Mucosa of gallbladder (tissue), 1 donor: ENCODE measurements at regions not wholly inside any gene's neighbourhood (a gene's known extent, or its start where the extent isn't known, plus 50 kb on each side); places are given as distances from the start of the nearest gene placed in this dataset.
"Not testable (repeated sequence)": the region's sequence is repeated elsewhere in the genome, so short reads cannot be mapped to it uniquely, and the experiment has no call there.

Experiments used
- DNase-seq: peaks from one replicate; pipeline ENCODE4 v3.0.0-alpha.2; 2020; ENCODE audit warnings: low spot score
- donor health status: DM: no; HTN: no; CAD: no.

DNA sequence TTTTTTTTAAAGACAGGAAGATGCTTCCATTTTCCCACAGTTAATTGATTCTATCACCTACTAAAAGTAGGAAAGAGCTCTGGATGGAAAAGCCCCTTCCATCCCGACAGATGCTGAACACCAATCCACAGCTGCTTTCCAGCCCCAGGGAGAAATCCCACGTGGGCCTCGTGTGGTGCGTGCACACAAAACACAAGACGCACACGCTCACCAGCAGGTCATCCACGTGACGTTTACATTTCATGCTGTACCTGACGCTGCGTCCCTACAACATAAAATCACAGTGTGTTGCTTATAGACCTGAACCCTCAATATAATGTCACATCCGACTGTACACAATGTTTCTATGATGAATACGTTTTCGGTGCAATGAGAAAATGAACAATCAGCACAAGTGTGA, 50.2 kb upstream of the DACT2 start:
- no peak for DNase-seq

DNA sequence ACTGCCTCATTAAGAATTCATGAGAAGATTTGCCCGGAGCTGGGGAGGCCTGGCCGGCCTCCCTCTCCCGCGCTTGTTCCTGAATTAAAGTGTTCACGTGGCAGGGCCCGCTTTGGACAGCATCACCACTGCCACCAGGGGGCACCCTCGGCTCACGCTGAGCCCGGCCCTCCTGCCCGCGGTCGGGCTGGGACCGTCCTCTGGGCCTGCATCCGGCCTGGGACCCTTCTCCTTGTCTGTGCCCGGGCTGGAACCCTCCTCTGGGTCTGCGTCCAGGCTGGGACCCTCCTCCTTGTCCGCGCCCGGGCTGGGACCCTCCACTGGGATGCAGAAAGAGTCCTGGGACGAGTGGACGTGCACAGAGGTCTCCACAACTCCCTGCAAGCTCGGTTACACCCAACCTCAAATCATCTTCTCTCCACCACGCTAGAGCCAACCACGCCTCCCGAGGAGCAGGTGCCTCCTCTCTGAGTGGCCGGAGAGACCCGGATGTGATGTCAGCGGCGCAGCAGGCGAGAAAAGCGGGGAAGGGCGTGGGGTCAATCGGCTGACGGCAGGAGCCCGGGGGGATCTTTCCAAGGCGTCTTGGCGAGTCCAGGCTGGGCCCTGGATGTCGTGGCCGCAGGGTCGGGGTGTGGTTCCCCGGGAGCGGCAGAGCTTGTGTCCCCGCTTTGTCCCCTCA, 50.9 kb upstream of the DACT2 start:
- peak; percentile 72 for DNase-seq

DNA sequence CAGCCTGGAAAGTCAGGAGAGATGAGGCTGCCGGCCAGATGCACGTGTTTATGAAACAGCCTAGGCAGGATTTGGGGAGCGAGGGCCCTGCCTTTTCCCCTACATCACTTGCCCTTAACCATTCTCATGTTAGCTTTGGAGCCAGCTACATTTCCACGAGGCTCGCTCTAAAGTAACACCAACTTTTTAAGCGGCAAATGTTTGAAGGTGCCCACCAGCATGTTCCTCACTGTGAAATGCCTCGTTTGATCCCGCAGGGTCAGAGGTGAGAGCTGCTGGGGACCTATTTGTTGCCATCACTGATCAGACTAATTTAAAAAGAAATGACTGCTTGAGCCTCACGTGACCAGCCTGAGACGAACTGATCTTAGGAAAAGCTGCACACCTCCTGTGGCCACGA, 51.6 kb upstream of the DACT2 start:
- DNase-seq = no peak

DNA sequence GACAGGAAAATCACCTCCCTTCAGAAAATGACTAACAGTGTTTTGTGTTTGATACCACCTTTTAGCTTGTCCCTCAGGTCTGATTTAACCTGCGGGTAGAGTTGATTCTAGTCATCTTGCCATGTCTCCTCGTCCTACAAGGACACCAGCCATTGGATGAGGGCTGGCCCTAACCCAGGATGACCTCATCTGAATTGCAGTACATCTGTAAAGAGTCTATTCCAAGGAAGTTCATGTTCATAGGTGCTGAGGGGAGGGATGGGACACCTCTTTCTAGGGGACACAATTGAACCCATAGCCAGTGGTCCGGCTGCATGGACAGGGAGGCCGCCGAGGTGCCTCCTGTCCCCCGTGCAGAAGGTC, 52.0 kb upstream of the DACT2 start:
- DNase-seq = no peak

DNA sequence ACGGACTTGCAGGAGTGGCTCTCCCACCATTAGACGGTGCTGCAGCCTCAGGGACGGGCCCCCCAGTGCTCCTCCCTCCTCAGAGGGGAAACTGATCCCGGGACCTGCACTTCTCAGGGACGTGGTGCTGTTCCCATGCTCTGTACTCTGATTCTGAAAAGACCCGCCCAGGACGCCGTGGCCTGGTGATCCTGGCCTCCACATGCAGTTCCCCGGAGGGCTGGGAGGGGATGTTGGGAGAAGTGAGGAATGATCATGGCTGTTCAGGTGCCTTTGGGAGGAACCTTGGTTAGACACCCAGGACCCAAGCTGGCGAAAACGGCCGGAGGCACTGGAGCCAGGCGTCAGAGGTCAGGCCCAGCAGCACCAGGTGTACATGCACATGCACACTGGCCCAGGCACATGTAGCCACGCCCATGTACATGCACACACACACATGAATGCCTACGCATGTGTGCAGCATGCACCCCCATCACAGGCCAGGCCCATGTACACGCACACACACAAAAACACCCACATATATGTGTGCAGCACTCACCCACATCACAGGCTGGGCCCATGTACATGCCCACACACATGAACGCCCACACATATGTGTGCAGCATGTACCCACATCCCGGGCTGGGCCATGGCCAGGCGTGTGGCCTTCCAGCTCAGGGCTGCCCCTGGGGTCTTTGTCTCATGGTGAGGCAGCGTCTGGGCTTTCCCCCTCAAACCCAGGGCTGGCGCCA, 52.6 kb upstream of the DACT2 start:
- no peak for DNase-seq

DNA sequence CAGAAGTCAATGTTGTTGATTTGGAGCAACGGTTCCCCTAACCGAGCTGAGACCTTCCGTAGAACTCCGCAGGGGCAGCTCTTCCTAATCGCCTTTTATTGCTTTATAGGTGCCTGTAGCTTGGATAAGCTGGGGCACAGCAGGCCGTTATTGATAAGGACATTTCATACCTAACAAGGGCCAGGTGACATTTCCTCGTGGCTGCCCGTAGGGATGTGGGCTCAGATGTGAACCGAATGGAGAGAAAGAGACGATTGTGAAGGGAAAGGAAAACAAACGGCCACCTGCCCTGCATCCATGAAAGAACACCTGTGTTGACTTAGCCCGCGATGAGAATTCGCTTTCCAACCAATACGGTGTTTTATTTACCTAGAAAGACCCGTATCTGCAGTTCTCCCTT, 53.3 kb upstream of the DACT2 start:
- no peak for DNase-seq

DNA sequence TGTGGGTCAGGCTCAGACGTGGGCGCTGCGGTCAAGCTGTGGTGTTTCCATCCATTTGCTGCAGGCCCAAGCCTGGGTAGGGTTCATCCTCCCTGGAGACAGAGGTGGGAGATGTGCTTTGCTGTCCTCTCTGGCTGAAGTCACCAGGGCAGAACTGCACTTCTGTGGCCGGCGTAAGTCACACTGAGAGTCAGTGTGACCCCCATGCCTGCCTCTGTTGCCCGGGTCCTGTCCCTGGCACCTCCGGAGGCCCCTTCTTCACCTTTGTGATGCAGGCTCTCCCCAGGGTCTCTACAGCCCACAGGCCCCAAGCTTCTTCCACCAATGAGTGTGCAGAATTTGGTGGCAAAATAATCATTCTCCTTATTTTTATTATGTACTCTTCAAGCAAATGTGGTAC, 53.8 kb upstream of the DACT2 start:
- DNase-seq = no peak

DNA sequence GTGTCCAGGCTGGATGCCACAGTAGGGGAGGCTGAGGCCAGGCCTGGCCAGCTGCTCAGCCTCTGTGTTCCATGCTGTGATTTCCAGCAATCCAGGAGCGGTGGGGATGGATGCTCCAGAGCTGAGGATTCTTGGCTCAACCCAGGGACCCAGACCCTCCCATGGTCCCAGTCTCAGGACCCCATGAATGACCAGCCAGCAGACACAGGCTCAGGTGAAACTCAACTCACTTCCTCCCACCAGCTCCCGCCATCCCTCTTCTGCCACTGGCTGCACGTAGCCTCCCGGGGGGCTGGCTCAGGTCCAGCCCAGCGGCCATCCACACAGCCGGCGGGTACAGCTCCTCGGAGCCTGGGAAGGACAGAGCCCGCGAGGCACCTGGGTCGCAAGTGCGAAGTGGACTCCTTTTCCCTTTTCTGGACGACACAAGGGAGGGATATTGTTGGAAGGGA, 54.5 kb upstream of the DACT2 start:
- DNase-seq = no peak

DNA sequence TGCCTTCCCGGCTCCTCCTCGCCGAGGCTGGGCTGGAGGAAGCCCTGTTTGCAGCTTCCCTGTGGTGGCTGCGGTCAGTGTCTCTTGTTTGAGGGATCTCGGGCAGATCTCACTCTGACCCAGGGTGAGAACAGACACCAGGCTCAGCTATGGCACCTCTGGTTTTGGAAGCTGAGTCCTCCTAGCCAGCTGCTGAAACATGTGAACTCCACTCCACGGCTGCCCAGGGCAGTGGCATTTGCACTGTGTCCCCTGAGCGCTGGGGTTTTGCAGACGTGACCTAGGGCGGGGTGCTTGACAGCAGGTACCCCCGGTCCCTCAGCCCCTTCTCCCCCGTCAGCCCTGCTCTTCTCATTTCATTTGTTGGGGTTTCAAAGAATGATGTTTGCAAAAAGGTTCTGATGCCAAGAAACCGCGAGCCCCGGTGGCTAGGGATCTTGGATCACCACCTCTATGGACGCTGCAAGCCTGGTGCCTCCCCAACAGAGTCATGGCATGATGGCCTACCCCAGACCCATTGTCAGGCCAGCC, 55.0 kb upstream of the DACT2 start:
- no peak for DNase-seq

DNA sequence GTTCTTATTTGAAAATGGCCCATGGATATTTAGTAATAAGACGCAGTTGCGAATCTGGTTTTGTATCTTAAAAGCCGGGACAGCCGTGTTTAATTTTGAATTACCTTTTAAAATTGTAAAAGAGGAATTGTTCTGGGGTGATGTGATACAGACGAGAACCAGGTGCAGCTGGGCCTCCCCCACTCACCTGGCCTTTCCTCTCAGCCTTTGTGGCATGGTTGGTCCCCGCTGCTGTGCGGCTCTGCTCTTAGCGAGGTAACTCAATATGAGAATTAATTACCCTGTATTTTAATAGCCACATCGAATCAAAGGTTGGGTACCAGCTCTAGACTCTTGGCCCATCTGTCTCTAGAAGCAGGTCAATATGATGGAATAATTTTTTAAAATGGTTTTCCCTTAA, 56.5 kb upstream of the DACT2 start:
- DNase-seq = no peak

DNA sequence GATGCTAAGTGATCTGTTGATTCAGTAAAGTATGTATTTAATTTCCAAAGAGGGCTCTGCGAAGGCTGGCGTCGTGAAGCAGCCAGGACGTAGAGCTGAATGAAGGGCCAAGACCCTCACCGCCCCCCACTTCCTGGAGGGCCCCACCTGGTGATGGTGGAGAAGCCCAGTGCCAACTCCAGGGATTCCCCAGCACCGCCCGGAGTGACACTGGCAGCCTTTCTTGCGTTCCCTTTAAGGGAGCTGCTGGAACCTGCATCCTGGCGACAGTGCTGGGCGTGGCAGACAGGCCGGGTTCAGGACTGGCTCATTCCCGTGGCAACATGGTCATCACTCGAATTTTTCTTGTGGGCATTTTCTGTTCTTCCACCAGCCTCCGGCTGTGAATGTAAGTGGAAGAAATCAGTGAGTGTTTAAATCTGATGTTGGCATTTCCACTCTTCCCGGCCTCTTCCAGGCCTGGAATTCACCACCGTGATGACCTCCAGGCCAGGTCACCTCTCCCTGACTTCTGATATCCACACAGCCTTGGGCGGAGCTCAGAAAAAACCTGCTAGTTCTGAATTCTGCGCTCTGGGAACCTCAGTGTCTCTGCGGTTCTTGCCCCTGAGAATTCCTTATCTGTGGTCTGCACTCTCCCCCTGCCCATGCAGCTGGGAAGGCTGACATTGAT, 57.4 kb upstream of the DACT2 start:
- DNase-seq = no peak

DNA sequence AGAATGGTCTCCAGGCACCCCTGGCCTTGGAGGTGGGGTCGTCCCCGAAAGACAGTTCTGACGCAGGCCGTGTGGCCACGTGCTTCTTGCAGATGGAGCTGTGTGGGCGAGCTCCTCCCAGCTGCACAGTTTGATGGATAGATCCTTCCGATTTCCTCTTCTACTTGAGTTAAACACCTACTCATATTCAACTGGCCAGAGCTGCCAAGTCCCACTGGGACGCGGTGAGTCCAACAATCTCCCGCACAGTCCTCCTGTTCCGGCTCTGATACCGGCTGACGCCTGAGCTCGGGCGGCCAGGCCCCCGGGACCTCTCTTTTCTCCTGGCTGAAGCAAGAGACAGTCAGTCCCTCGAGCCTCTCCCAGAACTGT, 57.9 kb upstream of the DACT2 start:
- no peak for DNase-seq

DNA sequence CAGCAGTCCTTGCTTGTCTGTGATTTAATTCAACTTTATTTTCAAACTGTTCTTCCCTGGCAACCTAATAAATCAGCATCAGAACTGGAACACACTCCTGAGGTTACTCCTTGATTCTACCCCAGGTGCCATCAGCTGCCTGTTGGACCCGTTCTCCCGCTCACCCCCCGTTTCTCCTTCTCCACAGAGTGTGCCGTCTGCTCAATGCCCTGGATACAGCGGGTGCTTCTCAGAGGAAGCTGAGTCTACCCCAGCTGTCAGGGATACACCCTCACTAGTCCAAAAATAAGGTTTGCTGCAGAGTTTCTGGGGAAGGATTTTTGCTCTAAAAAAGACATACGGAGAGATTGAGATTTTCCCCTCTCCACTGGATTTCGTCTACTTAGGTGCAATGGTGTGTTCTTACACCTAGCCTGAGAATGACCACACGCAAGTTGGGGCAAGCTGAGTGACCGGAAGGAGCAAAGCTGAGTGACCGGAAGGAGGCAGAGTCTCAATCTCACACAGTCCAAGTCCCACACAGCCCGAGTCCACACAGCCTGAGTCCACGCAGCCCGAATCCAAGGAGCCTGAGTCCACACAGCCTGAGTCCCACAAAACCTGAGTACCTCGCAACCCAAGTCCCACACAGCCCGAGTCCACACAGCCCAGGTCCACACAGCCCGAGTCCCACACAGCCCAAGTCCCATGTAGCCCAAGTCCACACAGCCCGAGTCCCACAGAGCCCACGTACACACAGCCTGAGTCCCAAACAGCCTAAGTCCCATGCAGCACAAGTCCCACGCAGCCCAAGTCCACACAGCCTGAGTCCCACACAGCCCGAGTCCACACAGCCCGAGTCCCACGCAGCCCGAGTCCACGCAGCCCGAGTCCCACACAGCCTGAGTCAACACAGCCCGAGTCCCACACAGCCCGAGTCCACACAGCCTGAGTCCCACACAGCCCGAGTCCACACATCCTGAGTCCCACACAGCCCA, 58.6 kb upstream of the DACT2 start:
- DNase-seq = no peak

DNA sequence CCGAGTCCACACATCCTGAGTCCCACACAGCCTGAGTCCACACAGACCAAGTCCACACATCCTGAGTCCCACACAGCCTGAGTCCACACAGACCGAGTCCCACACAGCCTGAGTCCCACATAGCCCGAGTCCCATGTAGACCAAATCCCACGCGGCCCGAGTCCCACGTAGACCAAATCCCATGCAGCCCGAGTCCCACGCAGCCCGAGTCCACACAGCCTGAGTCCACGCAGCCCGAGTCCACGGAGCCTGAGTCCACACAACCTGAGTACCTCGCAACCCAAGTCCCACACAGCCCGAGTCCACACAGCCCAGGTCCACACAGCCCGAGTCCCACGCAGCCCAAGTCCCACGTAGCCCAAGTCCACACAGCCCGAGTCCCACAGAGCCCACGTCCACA, 60.0 kb upstream of the DACT2 start:
- DNase-seq = not testable (repeated sequence)

DNA sequence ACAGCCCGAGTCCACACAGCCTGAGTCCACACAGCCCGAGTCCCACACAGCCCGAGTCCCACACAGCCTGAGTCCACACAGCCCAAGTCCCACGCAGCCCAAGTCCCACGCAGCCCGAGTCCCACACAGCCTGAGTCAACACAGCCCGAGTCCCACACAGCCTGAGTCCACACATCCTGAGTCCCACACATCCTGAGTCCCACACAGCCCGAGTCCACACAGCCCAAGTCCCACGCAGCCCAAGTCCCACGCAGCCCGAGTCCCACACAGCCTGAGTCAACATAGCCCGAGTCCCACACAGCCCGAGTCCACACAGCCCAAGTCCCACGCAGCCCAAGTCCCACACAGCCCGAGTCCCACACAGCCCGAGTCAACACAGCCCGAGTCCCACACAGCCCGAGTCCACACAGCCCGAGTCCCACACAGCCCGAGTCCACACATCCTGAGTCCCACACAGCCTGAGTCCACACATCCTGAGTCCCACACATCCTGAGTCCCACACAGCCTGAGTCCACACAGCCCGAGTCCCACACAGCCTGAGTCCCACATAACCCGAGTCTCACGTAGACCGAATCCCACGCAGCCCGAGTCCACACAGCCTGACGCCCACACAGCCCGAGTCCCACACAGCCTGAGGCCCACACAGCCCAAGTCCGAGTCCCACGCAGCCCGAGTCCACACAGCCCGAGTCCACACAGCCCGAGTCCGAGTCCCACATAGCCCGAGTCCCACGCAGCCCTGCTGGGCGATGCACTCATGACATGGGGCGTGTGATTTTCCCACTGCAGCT, 60.6 kb upstream of the SMOC2 start:
- DNase-seq = not testable (repeated sequence)

DNA sequence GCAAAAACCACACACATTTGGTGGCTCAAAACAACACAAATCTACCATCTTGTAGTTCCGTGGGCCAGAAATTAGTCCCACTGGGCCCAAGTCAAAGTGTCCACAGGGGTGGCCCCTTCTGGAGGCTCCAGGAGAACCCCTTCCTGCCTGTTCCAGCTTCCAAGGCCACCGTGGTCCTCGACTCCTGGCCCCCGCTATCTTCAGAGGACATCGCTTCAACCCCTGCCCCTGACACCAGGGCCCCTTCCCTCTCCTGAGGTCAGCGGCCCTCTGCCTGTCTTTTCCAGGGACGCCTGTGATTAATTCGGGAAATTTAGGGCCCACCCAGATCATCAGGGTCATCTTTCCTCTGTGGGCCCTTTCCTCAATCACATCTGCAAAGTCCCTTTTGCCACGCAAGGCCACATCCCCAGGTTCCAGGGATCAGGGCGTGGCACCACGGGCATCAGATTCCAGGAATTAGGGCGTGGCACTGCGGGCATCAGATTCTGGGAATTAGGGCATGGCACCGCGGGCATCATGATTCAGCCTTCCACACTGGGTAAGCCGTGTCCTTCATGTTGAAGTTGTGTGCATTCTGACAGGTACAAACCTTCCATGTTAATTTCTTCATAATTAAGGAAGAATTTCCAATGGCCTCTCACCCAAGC, 59.9 kb upstream of the SMOC2 start:
- no peak for DNase-seq

DNA sequence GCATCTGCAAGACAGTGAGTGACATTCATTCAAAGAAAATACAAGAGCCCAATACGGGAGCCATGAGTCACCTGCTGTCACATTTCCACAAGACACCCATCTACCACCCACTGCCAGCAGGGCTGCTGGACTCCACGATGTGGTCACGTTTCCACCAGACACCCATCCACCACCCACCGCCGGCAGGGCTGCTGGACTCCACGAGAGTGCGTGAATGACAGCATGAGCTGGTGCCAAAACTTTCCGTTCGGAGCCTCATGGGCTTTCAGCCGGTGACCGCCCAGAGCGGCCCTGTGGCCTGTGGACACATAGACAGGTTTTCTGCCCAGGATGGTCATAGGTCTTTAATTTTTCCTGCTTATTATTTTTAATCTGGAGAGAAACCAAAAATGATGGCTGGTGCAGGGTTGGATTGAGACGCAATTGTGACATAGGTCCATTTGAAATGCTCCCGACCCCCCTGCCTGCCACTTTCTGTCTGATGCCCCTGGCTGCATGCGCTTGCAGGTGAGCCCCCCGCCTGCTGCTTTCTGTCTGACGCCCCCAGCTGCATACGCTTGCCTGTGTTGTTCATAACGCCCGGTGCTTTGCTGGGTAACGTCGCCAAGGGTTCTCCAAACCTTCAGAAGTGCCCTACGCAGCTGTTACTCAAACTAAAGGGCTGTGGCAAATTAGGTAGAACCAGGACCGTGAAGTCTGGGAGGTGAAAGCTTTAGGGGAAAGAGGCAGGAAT, 59.1 kb upstream of the SMOC2 start:
- no peak for DNase-seq

DNA sequence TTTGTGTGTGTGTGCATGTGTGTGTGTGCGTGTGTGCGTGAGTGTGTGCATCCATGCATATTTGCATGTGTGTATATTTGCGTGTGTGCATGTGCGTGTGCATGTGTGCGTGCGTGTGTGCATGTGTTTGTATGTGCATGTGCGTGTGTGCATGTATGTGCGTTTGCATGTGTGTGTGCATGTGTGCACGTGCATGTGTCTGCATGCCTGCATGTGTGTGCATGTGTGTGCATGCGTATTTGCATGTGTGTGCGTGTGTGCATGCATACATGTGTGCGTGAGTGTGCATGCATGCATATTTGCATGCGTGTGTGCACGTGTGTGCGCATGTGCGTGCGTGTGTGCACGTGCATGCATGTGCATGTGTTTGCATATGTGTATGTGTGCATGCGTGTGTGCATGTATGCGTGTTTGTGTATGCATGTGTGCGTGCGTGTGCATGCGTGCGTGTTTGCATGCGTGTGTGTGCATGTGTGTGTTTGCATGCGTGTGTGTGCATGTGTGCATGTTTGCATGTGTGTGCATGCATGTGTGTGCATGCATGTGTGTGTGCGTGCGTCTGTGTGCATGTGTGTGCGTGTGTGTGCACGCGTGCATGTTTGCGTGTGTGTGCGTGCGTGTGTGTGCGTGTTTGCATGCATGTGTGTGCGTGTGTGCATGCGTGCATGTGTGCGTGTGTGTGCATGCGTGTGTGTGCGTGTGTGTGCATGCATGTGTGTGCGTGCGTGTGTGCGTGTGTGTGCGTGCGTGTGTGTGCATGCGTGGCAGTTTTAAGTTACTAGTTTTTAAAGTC, 57.7 kb upstream of the SMOC2 start:
- DNase-seq = no peak
